ENCODE measurements at regions not wholly inside any gene's neighbourhood (a gene's known extent, or its start where the extent isn't known, plus 50 kb on each side); places are given as distances from the start of the nearest gene placed in this dataset.

DNA sequence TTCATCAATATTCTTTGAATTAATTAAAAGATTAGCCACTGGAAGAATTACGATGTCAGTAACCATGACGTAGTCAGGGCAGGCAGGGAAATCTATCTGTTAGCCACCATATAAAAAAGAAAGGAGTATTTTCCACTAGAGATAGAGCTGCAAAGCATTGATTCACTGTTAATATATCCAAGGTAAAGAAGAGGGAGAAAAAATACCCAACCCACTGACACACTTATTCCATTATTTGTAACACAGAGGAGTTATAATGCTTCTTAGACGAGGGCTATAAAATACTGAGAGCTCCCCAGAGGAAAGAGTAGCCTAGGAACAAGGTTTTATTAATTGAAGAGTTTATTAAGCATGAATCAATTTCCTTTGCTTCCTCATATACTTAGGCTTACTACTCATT is 382.2 kb upstream of the CDH6 start:
- Histone ChIP-seq H3K4me3 (no peak overlapping the region), H3K36me3 (no peaks in the 10 kb centered on the region), H3K27ac (no peak overlapping the region), H3K27me3 (no peaks in the 10 kb centered on the region), H3K9me3 (no peaks in the 10 kb centered on the region), H3K4me1 (peaks cover 0 to 7% (median 0%) of the 10 kb centered on the region in 4 donors)
- TF ChIP-seq POLR2AphosphoS5 (IDR thresholded peaks at IDR 0.05) (no peak), POLR2A (IDR thresholded peaks at IDR 0.05) (no peak), EP300 (IDR thresholded peaks at IDR 0.05; ENCODE audit: low read depth) (no peak)
- TF ChIP-seq, protein P1, sequence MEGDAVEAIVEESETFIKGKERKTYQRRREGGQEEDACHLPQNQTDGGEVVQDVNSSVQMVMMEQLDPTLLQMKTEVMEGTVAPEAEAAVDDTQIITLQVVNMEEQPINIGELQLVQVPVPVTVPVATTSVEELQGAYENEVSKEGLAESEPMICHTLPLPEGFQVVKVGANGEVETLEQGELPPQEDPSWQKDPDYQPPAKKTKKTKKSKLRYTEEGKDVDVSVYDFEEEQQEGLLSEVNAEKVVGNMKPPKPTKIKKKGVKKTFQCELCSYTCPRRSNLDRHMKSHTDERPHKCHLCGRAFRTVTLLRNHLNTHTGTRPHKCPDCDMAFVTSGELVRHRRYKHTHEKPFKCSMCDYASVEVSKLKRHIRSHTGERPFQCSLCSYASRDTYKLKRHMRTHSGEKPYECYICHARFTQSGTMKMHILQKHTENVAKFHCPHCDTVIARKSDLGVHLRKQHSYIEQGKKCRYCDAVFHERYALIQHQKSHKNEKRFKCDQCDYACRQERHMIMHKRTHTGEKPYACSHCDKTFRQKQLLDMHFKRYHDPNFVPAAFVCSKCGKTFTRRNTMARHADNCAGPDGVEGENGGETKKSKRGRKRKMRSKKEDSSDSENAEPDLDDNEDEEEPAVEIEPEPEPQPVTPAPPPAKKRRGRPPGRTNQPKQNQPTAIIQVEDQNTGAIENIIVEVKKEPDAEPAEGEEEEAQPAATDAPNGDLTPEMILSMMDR (IDR thresholded peaks at IDR 0.05): no peak
- intact Hi-C loops (cut with DNase I; ENCODE audit: low total_unique reads): no loop called here
- WGBS, 2 donors (ENCODE audit: low coverage in 1 of 2): 83 to 87% methylated on average over 2 to 3 of the region's 3 CpGs
- in situ Hi-C loops (cut with MboI; ENCODE audit: low pct_ligation_motif_present in 1 of 4, low pct_unique_long_range_greater_than_20kb in 1 of 4, low sequenced_read_pairs in 3 of 4): no loop called here
- DNase-seq: no peak

DNA sequence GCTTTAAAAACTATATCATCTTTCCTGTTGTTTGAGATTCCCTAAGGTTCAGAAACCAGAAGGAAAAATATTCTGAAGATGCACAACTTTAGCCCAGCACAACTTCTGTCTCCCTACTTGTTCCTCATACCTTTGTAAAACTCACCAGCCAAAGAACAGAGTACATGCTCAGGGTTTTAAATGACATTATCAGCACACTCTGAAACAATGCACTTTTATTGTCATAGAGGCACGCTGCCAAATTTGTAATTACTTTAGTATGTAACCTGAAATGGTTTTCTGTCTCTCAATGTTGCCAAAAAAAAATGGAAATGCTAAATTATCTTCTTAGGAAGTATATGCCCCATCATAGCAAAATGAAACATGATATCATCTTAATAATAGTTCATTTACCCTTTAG is 383.6 kb upstream of the CDH6 start:
- no peaks in the 10 kb centered on the region for H3K36me3 ChIP-seq
- H3K27ac ChIP-seq: no peak overlapping the region
- peaks cover 0 to 7% (median 0%) of the 10 kb centered on the region in 4 donors for H3K4me1 ChIP-seq
- 0 to 36% methylated on average over 1 of the region's 1 CpG for WGBS, 2 donors (ENCODE audit: low coverage in 1 of 2)
- no peak for DNase-seq
- TF ChIP-seq EP300 (IDR thresholded peaks at IDR 0.05; ENCODE audit: low read depth): no peak
- no peak for TF ChIP-seq POLR2A (IDR thresholded peaks at IDR 0.05)
- no peak for TF ChIP-seq POLR2AphosphoS5 (IDR thresholded peaks at IDR 0.05)
- TF ChIP-seq, protein P1 (IDR thresholded peaks at IDR 0.05): no peak
- no peak overlapping the region for H3K4me3 ChIP-seq
- H3K27me3 ChIP-seq: no peaks in the 10 kb centered on the region
- H3K9me3 ChIP-seq: no peaks in the 10 kb centered on the region
- in situ Hi-C loops (cut with MboI; ENCODE audit: low pct_ligation_motif_present in 1 of 4, low pct_unique_long_range_greater_than_20kb in 1 of 4, low sequenced_read_pairs in 3 of 4) (no loop called here), intact Hi-C loops (cut with DNase I; ENCODE audit: low total_unique reads) (no loop called here)

DNA sequence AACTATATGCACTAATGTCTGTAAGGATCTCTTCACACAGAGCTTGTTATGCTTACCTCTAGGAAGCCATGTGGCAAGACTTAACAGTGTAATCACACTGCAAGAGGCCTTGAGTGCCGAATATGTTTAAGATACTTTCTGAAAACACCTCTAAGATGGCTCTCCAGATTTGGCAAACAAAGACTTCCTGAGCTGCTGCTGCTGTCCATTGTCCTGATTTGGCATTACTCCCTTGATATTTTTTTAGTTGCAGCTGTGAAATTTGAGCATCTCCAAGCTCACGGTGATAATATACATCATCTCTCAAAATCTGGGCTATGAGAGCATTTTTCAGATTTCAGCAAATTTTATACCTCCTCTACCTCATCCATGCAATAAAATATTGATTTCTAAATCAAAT is 384.5 kb upstream of the CDH6 start:
- Histone ChIP-seq H3K9me3 (no peaks in the 10 kb centered on the region), H3K27me3 (no peaks in the 10 kb centered on the region), H3K36me3 (no peaks in the 10 kb centered on the region), H3K4me1 (peaks cover 0 to 7% (median 0%) of the 10 kb centered on the region in 4 donors), H3K4me3 (no peak overlapping the region), H3K27ac (no peak overlapping the region)
- in situ Hi-C loops (cut with MboI; ENCODE audit: low pct_ligation_motif_present in 1 of 4, low pct_unique_long_range_greater_than_20kb in 1 of 4, low sequenced_read_pairs in 3 of 4) (no loop called here), intact Hi-C loops (cut with DNase I; ENCODE audit: low total_unique reads) (no loop called here)
- 30% methylated on average over 2 of the region's 2 CpGs; no CpG with 5 or more reads in 1 of the 2 donors for WGBS, 2 donors (ENCODE audit: low coverage in 1 of 2)
- no peak for TF ChIP-seq POLR2AphosphoS5 (IDR thresholded peaks at IDR 0.05)
- DNase-seq: no peak

DNA sequence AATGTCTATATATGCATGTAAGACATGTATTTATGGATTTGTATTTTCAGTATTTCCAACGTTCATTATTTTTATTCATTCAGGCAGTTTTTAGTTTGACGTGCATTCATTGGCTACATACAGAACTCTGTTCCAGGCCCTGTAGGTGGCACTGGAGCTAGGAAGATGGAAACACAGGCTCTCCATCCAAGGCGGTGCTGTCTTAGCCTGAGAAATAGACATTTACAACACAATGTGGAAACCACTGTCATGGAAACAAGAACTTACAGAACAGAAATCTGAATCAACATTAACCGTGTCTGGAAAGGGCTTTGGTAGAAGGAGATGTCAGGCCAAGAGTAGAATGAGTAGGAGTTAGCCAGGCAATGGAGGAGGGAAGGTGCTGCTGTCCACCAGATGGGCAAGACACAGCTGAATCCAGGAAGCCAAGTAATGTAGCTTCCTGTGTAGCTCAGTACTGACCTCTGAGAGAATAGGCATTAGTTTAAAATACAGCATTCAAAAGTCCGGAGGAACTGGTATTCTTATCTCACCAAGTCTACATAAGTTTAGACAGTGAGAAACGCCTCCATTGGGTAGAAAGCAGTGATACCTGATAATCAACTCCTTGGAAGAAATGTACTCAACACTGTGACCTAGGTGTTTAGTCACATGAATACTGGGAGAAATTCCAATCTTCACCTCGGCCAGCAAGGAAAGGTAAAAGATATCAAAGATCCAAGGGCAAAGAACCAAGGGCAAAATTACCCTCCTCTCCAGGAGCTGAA is 388.6 kb upstream of the CDH6 start:
- H3K27ac ChIP-seq: no peak overlapping the region
- 60 to 70% methylated on average over 6 to 7 of the region's 7 CpGs for WGBS, 2 donors (ENCODE audit: low coverage in 1 of 2)
- intact Hi-C loops (cut with DNase I; ENCODE audit: low total_unique reads) (no loop called here), in situ Hi-C loops (cut with MboI; ENCODE audit: low pct_ligation_motif_present in 1 of 4, low pct_unique_long_range_greater_than_20kb in 1 of 4, low sequenced_read_pairs in 3 of 4) (no loop called here)
- H3K9me3 ChIP-seq: no peaks in the 10 kb centered on the region
- H3K27me3 ChIP-seq: no peaks in the 10 kb centered on the region
- H3K4me3 ChIP-seq: no peak overlapping the region
- TF ChIP-seq POLR2A (IDR thresholded peaks at IDR 0.05) (no peak), EP300 (IDR thresholded peaks at IDR 0.05; ENCODE audit: low read depth) (no peak), POLR2AphosphoS5 (IDR thresholded peaks at IDR 0.05) (no peak)
- TF ChIP-seq, protein P1 (IDR thresholded peaks at IDR 0.05): peak in 1 of 5 experiments; percentile 8
- no peak for DNase-seq
- no peaks in the 10 kb centered on the region for H3K36me3 ChIP-seq
- peaks cover 0 to 6% (median 0%) of the 10 kb centered on the region in 4 donors for H3K4me1 ChIP-seq
